ENCODE measurements at regions not wholly inside any gene's neighbourhood (a gene's known extent, or its start where the extent isn't known, plus 50 kb on each side); places are given as distances from the start of the nearest gene placed in this dataset.

DNA sequence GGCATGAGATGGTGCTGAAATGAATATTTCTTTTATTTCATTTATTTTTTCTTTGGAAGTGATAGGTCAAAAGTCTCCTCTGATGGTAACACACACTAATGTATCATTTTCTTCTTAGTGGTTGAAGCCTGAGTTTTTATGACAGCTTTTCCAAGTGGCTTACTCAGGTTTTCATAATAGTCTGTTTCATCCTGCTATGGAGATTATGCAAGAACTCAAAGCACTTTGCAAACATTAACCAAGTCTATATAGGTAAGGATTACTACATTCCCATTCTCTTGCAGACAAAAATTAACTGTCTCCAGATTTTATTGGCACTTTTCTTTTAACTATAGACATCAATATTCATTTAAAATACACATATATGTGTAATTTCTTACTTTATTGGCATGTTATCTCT lies 572.6 kb upstream of the GCFC2 start:
- no peak for DNase-seq (ENCODE audit: low read depth)
- TF ChIP-seq, protein P1, sequence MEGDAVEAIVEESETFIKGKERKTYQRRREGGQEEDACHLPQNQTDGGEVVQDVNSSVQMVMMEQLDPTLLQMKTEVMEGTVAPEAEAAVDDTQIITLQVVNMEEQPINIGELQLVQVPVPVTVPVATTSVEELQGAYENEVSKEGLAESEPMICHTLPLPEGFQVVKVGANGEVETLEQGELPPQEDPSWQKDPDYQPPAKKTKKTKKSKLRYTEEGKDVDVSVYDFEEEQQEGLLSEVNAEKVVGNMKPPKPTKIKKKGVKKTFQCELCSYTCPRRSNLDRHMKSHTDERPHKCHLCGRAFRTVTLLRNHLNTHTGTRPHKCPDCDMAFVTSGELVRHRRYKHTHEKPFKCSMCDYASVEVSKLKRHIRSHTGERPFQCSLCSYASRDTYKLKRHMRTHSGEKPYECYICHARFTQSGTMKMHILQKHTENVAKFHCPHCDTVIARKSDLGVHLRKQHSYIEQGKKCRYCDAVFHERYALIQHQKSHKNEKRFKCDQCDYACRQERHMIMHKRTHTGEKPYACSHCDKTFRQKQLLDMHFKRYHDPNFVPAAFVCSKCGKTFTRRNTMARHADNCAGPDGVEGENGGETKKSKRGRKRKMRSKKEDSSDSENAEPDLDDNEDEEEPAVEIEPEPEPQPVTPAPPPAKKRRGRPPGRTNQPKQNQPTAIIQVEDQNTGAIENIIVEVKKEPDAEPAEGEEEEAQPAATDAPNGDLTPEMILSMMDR (IDR thresholded peaks at IDR 0.05; ENCODE audit: insufficient read depth, low read depth, low read length) = no peak
- no peak overlapping the region for H3K4me3 ChIP-seq (ENCODE audit: low read depth, low read length)

DNA sequence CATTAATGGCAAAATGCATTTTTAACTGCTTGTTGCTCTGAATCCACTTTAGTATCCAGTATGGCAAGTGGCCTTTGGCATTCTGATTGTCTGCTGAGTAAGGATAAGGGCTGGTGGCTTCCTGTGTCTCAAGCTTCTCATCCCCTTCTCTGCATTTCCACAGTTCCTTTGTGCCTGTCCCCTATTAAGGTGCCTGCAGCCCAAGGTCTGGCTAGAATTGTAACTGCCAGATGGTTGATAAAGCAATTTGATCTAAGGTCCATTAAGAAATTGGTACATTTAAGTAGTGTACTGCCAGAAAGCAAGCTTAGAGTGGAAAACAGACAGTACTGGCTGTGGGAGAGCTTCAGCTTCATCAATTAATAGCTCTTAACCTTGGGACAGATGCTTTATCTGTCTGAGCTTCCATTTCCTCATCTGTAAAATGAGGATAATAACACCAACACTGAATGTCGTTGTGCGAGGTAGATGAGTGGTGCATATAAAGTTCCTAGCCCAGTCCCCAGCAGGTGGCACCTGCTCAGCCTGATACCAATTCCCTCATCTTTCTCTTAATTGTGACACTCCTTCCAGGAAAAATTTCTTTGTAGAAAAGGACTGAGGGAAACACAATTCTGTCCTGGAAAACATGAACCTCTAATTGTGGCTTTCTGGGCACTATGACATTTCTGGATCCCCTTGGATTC lies 570.6 kb upstream of the GCFC2 start:
- TF ChIP-seq, protein P1 (IDR thresholded peaks at IDR 0.05; ENCODE audit: insufficient read depth, low read depth, low read length) = no peak
- DNase-seq (ENCODE audit: low read depth) = no peak
- H3K4me3 ChIP-seq (ENCODE audit: low read depth, low read length) = no peak overlapping the region

DNA sequence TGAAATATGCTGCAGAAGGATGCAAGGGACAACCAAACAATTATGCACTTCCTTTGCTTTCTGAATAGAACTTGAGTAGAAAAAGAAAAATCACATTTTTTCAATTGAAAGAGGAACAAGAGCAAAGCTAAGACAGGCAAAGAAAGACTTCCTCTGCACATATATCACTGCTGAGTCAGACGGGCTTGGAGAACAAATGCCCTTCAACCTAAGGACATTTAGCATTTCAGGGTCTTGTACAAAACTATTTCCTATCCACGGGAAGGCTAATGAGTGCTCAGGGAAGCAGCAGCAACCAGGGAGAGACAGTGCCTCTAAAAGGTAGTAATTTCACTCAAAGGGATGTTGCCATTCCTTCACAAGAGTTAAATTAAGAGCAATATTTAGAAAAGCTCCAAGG lies 570.0 kb upstream of the GCFC2 start:
- TF ChIP-seq, protein P1 (IDR thresholded peaks at IDR 0.05; ENCODE audit: insufficient read depth, low read depth, low read length) = no peak
- no peak overlapping the region for H3K4me3 ChIP-seq (ENCODE audit: low read depth, low read length)
- DNase-seq (ENCODE audit: low read depth) = no peak

DNA sequence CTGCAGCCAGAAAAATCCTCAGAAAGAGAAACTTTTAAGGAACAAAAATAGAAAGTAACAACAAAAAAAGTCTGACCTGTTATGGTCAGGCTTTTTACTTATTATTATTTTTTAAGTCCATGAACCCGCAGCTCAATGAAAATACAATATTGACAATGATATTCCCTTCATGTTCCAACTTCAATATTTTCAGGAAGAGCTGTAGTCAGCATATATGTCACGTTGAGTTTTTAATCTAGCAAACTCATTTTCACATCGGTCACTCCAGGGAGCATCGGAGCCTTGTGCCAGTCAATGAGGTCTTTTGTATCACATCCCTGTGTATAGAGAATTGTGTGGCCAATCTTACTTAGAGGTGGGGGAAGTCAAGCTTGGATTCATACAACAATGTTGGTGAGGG lies 568.4 kb upstream of the GCFC2 start:
- DNase-seq (ENCODE audit: low read depth) = no peak

DNA sequence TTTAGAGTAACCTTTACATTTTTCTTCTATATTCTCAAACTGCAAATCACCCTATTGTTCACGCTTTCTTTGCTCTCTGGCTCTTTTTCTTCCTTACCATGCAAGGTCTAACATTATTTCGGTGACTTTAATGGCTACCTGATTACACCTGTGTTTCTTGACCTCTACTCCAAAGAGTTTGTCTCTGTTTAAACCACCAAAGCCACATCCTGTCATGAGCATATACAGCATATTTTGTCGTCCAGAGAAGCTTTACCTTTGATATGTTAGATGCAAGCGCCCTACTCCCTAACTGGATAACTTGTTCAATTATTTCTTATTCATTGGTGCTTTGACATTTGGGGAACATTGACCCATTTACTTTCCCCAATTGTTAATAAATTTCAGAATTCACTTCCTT lies 565.1 kb upstream of the GCFC2 start:
- no peak overlapping the region for H3K4me3 ChIP-seq (ENCODE audit: low read depth, low read length)
- TF ChIP-seq, protein P1 (IDR thresholded peaks at IDR 0.05; ENCODE audit: insufficient read depth, low read depth, low read length) = no peak
- no peak for DNase-seq (ENCODE audit: low read depth)

More for the DNA sequence above, 568.4 kb upstream of the GCFC2 start:
- TF ChIP-seq, protein P1 (IDR thresholded peaks at IDR 0.05; ENCODE audit: insufficient read depth, low read depth, low read length) = no peak
- no peak overlapping the region for H3K4me3 ChIP-seq (ENCODE audit: low read depth, low read length)

DNA sequence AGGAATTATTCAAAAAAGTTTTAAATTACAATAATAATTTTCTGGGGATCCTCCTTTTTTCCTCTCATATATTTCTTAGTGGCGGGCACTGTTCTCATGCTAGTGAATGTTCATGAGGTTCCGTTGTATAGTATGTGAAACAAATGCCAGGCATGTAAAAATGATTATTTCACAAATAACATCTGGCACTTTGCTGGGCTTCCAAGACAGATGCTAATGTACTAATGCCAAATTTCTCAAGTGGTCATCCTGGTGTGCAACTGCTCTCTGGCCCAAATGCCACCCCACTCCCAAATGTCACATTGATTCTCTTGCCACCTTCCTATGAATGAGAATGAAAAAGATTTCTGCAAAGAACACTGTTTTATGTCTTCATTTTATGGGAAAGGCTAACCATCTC lies 564.0 kb upstream of the GCFC2 start:
- TF ChIP-seq, protein P1 (IDR thresholded peaks at IDR 0.05; ENCODE audit: insufficient read depth, low read depth, low read length) = no peak
- no peak overlapping the region for H3K4me3 ChIP-seq (ENCODE audit: low read depth, low read length)
- DNase-seq (ENCODE audit: low read depth) = no peak

DNA sequence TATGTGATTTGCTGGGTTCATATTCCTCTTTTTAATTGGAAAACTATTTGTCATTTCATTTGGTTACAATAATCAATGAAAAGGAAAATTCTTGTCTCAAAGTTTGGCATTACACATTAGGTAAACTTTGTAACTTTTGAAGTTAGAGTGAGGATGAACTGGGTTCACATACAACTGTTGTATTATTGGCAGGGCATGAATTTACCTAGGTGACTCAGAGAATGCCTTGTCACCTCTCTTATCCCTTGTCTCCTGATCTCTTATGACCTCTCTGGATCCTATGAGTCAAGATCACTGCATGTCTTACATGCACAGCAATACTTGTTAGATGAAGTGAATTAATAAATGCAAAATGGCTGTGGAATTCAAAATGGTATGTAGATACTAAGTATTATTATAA lies 563.4 kb upstream of the GCFC2 start:
- no peak overlapping the region for H3K4me3 ChIP-seq (ENCODE audit: low read depth, low read length)
- no peak for DNase-seq (ENCODE audit: low read depth)
- TF ChIP-seq, protein P1 (IDR thresholded peaks at IDR 0.05; ENCODE audit: insufficient read depth, low read depth, low read length) = no peak
